Coronary artery (tissue), 2 donors: ENCODE measurements at regions not wholly inside any gene's neighbourhood (a gene's known extent, or its start where the extent isn't known, plus 50 kb on each side); places are given as distances from the start of the nearest gene placed in this dataset.

Experiments used
- DNase-seq: peaks from one replicate; pipeline ENCODE4 v3.0.0-alpha.2; 2017; ENCODE audit warnings: low spot score
- H3K27ac ChIP-seq, 2 donors: fragments of 200-600 bp; sonication (generic); one replicate each; pipeline ENCODE4 v1.5.1; 2016 to 2019
- H3K4me3 ChIP-seq: fragments of 200-600 bp; sonication (generic); 2 replicates; pipeline ENCODE4 v1.5.1; 2016; ENCODE audit warnings: mild to moderate bottlenecking, moderate library complexity
- CTCF ChIP-seq: fragments of 200-600 bp; sonication (generic); IDR thresholded peaks from one replicate; pipeline ENCODE4 v1.5.1; 2019; ENCODE audit warnings: antibody characterized with exemption

DNA sequence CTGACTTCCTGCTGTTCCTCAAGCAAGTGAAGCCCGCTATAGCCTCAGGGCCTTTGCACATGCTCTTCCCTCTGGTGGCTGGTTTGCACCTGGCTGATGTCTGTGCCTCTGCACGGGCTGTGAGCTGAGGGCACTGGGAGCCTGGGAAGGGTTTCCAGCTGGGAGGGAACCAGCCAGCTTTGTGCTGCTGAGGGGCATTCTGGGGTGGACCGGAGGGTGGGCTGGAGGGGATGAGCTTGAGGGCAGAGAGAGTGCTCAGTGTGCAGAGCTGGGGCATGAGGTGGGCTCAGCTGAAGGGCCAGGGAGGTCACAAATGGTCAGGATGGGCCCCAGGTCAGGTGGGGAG is 305.7 kb downstream of the MATN1 start:
- H3K4me3 ChIP-seq = no peak overlapping the region
- no peak for TF ChIP-seq CTCF
- peak; percentile 56 for DNase-seq
- H3K27ac ChIP-seq = no peak overlapping the region

DNA sequence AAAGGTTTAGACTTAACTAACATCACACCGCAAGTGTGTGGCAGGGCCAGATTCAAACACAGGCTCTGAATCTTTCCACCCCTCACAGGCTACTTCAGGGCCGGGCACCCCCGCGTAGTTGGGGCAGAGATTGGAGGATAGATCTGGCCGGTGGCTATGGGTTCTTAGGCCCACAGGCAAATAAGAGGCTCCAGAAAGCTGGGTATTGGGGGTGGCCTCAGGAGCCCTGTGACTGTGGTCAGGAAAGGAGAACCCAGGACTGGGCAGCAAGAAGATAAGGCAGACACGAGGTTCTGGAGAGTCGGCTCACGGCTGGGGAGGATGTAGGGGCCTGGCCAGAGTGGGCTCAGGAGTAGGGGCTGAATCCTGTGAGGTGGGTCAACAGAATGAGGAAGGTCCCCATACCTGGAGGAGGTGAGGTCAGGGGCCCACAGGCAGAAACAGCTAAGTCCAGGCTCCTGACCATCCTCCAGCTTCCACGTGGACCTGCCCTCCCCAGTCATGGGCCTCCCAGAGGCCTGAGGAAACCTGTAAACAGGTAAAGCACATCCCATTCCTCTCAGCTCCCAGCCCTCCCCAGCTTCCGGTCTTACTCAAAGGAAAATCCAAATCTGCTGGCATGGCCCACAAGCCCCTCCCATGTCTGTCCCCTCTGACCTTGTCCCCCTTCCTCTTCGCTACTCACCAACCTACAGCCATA is 306.2 kb downstream of the MATN1 start:
- H3K27ac ChIP-seq = no peak overlapping the region
- peak; percentile 61 for DNase-seq
- TF ChIP-seq CTCF = no peak
- H3K4me3 ChIP-seq = no peak overlapping the region

DNA sequence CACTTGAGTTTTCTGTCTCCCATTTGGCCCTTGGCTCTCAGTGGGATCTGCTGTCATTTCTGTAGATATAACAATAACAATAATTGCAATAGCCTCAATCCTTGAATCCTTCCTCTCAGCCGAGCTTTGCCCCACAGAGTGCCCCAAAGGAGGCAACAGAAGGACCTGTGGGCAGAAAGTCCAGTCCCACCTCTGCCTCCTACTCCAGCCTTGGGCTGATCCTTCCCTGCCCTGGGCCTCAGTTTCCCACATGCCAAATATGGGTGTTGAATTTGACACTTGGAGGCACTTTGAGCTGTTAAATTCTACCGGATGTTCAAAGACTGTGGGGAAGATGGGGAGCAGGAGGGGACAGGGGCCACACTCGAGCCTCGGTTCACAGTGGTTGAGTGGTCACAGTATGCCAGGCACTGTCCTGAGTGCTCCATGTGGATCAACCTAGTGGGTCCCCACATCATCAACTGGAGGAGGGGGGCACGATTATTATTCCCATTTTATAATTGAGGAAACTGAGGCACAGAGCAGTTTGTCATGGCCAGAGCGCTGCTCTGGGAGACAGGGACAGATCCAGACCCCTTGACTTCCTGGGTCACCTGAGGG is 307.1 kb downstream of the MATN1 start:
- TF ChIP-seq CTCF = no peak
- DNase-seq = peak; percentile 41
- Histone ChIP-seq H3K4me3 (no peak overlapping the region), H3K27ac (no peak overlapping the region)

DNA sequence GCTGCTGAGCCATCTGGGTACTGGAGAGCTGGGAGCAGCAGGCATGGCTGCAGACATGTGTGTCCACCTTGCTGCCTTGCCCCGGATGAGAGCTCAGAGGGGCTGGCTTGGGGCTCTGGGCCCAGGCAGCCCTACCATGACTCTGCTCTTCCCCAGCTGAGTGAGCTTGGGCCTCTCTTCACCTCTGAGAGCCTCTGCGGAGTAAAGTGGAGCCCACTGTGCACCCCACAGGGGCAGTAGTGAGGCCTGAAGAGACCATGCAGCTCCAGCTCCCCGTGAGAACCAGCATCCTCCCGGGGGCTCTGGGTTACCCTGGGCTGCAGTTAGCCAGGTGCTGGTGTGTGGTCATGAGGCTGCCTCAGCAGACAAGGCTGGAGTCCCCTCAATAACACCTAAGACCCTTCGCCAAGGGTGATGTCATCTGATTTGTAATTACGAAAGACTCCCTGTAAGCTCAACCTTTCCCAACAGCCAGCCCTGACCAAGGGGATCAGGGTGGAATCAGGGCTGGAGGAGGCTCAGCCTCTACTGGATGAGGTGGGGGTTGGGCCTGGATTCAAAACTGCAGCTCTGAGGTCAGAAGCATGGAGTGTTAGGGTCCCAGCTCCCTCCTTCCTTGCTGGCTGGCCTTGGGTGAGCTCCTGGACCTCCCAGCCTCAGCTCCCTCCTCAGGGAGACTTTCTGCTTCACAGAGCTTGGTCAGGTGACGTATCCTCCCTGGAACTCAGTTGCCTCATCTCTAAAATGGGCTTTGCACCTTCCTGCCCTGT is 308.0 kb downstream of the MATN1 start:
- DNase-seq = peak; percentile 64
- Histone ChIP-seq H3K4me3 (no peak overlapping the region), H3K27ac (no peak overlapping the region)
- no peak for TF ChIP-seq CTCF

- TF ChIP-seq CTCF = no peak
- Histone ChIP-seq H3K27ac (no peak overlapping the region), H3K4me3 (no peak overlapping the region)
- DNase-seq = no peak
Measured at GRCh38 chr1:30414851-30415165, 308.6 kb downstream of the MATN1 start.

DNA sequence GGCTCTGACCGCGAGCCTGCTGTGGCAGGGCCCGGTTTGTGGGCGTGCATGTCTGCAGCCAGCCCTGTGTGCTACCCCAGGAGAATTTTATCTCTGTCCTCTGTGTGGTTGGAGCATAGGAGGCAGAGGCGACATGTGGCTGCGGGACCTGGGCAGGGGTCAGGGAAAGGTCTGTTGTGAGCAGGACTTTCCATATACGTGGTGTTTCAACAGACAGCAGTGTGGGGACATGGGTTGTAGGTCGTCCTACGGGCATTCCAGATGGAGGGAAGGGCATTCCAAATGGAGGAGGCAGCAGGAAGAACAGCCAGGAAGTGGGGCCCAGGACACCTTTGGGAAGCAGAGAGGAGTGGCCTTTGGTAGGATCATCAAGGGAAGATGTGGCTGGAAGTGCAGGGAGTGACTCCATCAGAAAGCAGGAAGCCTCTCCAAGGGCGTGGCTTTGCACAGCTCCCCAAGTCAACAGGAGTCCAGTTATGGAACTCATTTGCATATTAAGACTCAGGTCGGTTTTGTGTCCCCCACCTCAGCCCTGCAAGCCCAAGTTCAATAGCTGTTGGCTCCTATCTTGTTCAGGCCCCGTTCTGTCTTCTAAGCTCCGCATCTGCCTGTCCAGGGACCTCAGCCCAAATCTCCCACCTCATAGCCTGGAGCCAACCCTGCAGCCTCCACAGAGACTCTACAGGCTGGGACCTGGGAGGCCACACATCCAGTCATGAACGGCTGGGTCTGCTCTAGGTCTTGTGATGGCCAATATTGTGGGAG is 309.1 kb downstream of the MATN1 start:
- H3K4me3 ChIP-seq = no peak overlapping the region
- no peak for TF ChIP-seq CTCF
- DNase-seq = peak; percentile 38
- H3K27ac ChIP-seq = no peak overlapping the region
